AG10803 (cell line): ENCODE measurements at regions not wholly inside any gene's neighbourhood (a gene's known extent, or its start where the extent isn't known, plus 50 kb on each side); places are given as distances from the start of the nearest gene placed in this dataset.
"Not testable (repeated sequence)": the region's sequence is repeated elsewhere in the genome, so short reads cannot be mapped to it uniquely, and the experiment has no call there.

Experiments used
- DNase-seq: peaks from one replicate; pipeline ENCODE4 v3.0.0; 2010; ENCODE audit warnings: low read depth
- H3K4me3 ChIP-seq: 2 replicates; pipeline ENCODE4 v1.5.1; 2011; ENCODE audit warnings: mild to moderate bottlenecking, low read length, control low read depth
- CTCF ChIP-seq: conservative IDR thresholded peaks from 2 replicates; pipeline ENCODE4 v1.5.1; 2011; ENCODE audit warnings: mild to moderate bottlenecking, low read length, control low read depth, inconsistent platforms

GRCh38 chr22:34403667-34404066 lies 483.4 kb upstream of the LARGE1 start:
- TF ChIP-seq CTCF: no peak
- DNase-seq: no peak
- H3K4me3 ChIP-seq: no peak overlapping the region

DNA sequence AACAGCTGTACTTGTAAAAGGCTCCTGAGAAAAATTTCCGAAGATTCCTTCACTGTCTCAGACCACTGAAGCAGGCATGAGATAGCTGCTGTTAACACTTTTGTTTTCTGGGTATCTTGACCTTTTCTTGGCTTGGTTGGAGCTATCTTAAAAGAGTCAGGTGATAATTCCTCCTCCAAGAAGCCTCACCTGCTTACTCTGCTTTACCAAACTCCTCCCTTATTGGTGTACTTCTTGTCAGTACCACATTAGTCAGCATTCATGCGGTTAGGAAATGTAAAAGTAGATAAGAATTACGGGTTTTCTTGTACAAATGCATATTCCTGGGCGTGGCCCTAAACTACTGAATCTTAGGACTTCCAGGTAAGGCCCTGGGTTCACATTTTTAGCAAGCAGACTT lies 489.8 kb upstream of the LARGE1 start:
- no peak for DNase-seq
- H3K4me3 ChIP-seq: no peak overlapping the region
- TF ChIP-seq CTCF: no peak

DNA sequence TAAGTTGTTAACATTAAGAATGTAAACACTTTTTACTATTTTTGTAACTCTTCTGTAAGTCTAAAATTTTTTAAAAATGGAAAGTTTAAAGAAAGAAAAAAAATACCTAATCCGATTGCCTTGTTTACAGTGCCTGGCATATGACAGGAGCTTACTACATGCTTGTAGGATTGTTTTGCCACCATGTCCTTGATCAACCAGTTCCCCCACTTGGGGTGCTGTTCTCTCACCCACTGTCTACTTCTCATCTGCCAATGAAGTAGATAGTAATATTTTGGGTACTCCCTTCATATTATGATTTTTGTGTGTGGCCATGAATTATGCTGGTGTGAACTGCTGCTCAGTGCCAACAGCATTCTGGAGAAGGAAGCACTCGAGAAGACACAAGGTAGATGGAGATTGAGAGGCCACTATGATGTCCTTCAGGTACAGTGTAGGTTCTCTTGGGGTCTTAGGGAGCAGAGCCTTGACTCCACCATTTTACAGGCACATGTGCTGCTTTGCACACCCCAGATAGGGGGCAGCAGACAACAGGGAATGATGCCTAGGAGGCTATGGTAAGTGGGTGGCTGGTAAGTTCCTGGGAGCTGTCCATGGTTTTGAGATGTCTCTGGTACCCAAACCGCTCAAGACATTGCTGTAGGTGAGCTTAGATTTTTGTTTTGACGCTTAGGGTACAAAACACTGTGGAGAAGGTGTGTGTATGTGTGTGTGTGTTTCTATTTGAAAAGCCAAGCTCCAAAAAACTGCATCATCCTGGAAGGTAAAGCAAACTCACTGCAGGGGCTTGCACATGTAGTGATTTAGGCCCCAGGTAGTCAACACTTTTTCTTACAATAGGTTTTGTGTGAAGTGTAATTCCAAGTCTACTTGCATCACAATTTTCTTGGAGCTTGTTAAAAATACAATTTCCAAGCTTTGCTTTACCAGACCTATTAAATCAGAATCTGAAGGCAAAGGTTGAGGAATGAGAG lies 494.5 kb upstream of the LARGE1 start:
- H3K4me3 ChIP-seq: no peak overlapping the region
- peak; percentile 41 for TF ChIP-seq CTCF
- peak; percentile 25 for DNase-seq

- no peak for DNase-seq
- TF ChIP-seq CTCF: no peak
- H3K4me3 ChIP-seq: no peak overlapping the region
Observed at GRCh38 chr22:34416022-34416860, 496.0 kb upstream of the LARGE1 start.

GRCh38 chr22:34422948-34423347 lies 502.7 kb upstream of the LARGE1 start:
- not testable (repeated sequence) for DNase-seq, H3K4me3 ChIP-seq

- no peak overlapping the region for H3K4me3 ChIP-seq
- no peak for DNase-seq
- no peak for TF ChIP-seq CTCF
Observed at GRCh38 chr22:34427436-34427835, 507.2 kb upstream of the LARGE1 start.

- no peak for TF ChIP-seq CTCF
- H3K4me3 ChIP-seq: no peak overlapping the region
- no peak for DNase-seq
Observed at GRCh38 chr22:34427841-34428240, 507.6 kb upstream of the LARGE1 start.
